Epithelial cell of prostate (primary cell): ENCODE measurements at regions not wholly inside any gene's neighbourhood (a gene's known extent, or its start where the extent isn't known, plus 50 kb on each side); places are given as distances from the start of the nearest gene placed in this dataset.

Source experiments
- DNase-seq: peaks from one replicate; pipeline ENCODE4 v3.0.0-alpha.2; 2011; ENCODE audit warnings: low read depth, low spot score
- H3K27ac ChIP-seq: fragments of 450-650 bp; 2 replicates; pipeline ENCODE4 v1.5.1; 2017; ENCODE audit warnings: mild to moderate bottlenecking

DNA sequence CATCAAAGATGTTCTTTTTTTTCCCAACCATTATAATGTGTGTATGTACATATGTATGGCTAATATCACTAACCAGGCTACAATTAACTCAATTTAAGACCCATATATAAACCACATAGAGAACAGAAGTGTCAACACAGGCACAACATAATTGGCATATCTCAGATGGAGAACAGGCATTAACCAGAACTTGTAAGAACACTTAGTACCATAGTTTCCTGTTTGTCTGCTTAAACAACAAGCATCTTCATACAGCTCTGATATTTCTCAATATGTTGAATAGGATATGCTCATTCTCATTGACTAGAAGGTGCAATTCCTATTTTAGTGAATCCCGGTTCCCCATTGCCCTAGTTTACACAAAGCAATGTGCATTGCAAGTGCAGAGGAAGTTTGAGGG is 116.9 kb upstream of the EDNRB start:
- no peak overlapping the region for H3K27ac ChIP-seq
- DNase-seq, result no peak

DNA sequence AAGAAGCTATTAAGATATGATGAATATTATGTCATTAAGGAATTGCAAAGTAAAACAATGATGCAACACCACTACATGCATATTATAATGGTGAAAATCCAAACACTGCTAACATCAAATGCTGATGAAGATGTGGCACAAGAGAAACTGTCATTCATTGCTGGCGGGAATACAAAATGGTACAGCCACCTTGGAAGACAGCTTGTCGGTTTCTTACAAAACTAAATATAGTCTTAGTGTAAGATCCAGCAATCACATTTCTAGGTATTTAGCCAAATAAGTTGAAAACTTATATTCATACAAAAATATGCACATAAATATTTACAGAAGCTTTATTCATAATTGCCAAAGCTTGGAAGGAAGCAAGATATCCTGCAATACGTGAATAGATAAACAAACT is 114.9 kb upstream of the EDNRB start:
- no peak for DNase-seq
- H3K27ac ChIP-seq, result no peak overlapping the region

DNA sequence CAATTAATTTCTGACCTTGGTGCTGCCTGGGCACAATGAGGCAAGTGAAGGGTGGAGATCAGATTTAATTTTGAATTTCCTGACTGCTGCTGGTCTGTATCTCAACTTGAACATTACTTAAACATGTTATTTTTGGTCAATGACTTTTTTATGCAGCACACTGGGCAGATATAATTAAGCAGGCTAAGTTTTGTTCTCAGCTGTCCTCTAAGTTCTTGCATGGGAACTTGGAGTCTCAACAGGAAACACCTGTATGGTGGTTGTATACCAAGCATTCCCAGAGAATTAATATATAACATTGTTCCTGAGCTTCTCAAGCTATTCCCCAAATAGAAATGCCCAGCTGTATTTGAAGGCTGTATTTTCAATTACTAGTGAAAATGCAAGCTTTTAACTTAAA is 113.5 kb upstream of the EDNRB start:
- no peak overlapping the region for H3K27ac ChIP-seq
- DNase-seq, result no peak

DNA sequence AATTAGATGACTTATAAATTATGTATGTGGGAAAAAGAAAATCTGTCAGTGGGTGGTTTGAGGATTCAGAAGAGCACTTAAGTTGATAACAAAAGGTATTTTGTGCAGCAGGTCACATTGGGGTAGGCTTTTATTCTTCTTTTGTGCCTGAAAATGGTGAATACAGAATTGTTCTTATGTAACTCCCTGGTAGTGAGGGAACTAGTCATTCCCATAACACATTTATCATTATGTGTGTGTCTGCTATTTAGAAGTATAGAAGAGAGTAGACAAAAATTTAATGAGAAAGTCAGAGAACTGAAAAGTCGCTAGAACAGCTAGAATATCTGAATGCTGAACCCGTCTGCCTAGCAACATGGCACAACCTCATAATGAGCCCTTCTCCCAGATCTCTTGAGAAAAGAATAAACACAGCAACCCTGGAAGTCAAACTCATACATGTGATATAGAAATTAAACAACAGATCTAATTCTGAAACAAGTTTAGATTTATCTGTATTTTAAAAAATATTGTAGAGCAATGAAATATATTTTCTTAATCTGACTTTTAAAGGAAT is 111.8 kb upstream of the EDNRB start:
- no peak overlapping the region for H3K27ac ChIP-seq
- no peak for DNase-seq

DNA sequence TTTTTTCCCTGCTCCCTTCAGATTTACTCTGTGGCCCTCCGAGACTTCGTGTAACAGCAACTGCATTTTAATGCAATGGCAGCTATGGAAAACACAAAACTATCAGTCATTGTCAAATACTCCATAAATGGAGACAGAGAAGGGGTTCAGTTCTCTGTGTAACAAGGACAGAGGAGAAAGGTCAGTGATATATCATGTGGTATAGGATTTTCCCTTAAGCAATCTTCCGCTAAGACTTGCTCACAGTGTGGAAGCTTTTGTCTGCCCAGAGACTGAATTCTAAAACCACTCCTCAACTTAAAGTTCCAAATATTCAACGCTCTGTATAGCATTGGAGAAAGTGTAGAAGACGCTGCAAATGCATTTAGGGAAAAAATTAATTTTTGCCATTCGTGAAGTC is 111.3 kb upstream of the EDNRB start:
- DNase-seq, result no peak
- H3K27ac ChIP-seq, result no peak overlapping the region

DNA sequence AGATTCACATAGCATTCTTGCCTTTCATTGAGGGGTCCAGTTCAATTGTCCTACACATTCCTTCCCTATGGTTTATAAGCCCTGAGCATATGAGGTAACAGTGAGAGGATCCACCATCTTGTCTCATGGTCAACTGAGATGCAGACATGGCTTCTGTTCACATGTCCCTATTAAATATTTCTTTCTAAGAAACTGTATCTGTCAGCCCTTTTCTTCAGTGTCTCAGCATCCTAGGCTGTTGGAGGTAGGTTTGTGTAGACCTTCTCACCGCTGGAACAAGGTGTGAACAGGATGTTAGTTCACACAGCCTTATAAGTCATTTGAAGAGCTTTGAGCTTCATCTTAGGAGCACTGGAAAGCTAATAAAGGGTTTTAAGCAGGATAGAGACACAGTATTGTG is 110.3 kb upstream of the EDNRB start:
- no peak for DNase-seq
- no peak overlapping the region for H3K27ac ChIP-seq

DNA sequence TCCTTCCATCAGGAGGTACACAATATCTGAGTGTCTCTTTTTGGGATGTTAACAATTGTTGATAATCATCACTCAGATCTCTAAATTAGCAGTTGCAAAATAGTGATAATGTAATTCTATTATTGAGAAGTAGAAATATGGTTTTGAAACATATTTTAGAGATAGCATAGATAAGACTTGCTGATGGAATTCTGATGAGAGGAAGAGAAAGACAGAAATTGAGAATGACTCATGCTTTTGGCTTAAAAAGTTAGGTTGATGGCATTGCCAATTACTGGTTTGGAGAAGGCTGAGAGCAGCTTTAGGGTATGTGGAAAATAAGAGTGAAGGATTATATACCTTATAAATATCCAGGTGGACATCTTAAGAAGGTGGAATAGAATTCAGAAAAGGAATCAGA is 106.4 kb upstream of the EDNRB start:
- no peak overlapping the region for H3K27ac ChIP-seq
- no peak for DNase-seq

DNA sequence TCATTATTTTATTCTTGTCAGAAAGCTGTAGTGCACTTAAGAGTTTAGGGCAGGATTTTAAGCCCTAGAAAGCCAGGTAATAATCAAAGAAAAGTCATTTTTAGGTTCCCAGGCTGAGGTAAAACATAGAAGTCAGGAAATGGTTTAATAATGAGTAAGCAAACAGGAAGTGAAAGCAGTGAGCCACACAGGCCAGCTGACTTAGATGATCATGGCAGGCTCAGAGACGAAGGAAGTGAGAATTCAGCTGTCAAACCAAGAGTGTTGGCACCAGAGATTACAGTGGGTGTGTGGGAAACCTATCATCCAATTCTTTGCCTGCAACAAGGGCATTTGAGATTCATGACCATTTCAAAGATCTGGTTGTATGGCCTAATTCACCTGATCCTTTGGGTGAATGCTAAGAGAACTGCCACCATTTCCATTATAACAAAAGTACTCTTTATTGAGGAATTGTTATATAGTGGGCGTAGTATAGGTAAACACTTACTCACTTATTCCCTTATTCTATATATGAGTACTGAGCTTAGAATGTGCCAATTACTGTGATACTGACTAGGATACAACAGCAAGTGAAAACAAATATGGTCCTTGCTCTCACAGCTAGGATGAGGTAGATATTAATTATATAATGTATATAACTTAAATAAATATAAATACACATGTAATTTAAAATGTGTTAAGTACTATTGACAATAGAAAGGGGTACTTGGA is 103.7 kb upstream of the EDNRB start:
- peak; percentile 27 for DNase-seq
- H3K27ac ChIP-seq, result peak overlapping the region; percentile 87

DNA sequence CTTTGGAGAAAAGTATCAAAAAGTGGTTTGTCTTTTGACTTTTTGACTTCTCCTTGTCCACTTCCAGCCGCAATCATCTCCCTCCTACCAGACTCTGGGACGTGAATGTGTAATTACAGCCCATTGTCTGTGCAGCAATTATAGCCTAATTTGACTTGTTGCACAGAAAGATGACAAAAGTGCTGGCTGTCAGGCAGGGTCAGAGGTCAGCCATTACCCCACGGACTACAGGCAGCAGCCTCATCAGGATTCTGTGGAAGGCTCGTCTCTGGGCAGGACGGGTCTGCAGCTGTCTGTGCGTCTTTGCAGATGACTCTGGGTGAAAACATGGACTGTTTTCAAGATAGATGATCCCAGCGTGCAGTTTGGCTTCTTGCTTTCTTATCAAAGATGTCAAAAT is 102.2 kb upstream of the EDNRB start:
- DNase-seq, result no peak
- H3K27ac ChIP-seq, result no peak overlapping the region

DNA sequence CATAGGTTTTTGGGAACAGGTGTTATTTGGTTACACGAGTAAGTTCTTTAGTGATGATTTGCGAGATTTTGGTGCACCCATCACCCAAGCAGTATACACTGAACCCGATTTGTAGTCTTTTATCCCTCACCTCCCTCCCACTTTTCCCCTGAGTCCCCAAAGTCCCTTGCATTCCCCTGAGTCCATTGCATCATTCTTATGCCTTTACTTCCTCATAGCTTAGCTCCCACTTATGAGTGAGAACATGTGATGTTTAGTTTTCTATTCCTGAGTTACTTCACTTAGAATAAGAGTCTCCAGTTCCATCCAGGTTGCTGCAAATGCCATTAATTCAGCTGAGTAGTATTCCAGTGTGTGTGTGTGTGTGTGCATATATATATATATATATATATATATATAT is 97.2 kb upstream of the EDNRB start:
- no peak for DNase-seq
- no peak overlapping the region for H3K27ac ChIP-seq

DNA sequence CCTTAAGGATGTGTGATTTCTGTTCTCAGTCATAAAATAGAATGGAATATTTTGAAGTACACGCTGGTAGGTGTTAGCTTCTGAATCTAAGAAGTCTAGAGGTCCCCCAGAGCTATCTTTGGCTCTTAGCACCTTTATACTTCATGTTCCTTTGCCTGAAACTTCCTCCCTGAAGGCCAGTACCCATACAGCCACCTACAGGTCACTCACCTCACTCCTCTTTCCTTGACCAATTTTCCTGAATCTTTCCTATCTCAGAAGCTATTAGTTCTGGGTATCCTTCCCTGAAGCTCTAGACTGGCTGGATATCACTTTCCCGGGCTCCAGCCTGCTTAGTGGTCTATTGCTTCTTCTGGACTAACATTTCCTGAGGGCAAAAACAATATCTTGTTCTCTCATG is 93.4 kb upstream of the EDNRB start:
- H3K27ac ChIP-seq, result no peak overlapping the region
- no peak for DNase-seq

DNA sequence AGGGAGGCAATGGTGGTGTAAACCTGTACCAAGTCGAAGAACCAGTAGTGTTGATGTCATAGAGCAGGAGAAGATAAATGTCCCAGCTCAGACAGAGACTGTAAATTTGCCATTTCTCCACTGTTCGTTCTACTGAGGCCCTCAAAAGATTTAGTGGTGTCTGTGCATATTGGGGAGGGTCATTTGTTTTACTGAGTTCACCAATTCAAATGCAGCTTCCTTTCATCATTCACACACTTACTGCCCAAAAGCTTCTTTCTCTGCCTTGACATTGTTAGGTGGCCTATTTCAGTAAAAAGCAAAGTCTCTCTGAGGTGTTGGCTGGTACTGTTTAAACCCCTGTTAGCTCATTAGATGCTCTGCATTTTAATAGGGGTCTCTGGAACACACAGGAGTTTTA is 86.2 kb upstream of the EDNRB start:
- no peak overlapping the region for H3K27ac ChIP-seq
- no peak for DNase-seq

DNA sequence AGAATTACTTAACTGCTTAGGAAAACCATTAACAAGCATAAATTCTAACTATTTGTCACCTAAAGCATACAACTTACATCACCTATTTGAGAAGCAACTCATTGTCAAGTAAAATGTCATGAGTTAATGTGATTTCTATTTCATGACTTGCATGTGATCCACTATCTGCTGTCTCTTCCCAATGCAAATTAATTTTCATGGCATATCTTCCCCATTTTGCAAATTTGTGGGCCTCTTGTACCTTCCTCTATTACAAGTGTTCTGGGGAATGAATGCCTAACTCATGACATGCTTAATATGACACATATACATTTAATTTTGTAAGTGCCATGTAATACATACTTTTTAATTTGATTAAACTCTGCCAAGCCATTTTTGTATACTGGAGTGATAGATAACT is 81.1 kb upstream of the EDNRB start:
- DNase-seq, result no peak
- H3K27ac ChIP-seq, result no peak overlapping the region

DNA sequence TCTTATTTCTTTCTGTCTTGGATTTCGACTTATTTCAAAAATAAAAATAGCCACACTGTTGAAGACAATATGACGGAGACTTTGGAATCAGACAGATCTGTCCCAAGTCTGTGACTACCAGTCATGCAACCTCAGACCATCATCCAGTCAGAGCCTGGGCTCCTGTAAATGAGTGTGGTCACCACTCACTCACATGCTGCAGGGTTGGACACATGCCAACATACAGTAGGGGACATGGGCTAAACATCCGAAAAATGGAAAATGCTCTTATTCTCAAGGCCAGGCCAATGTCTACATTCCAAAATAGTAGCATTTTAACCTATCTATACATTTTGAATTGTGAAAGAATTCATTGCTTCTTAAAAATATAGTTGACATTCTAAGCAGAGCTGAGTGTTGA is 75.5 kb upstream of the EDNRB start:
- no peak for DNase-seq
- H3K27ac ChIP-seq, result no peak overlapping the region

DNA sequence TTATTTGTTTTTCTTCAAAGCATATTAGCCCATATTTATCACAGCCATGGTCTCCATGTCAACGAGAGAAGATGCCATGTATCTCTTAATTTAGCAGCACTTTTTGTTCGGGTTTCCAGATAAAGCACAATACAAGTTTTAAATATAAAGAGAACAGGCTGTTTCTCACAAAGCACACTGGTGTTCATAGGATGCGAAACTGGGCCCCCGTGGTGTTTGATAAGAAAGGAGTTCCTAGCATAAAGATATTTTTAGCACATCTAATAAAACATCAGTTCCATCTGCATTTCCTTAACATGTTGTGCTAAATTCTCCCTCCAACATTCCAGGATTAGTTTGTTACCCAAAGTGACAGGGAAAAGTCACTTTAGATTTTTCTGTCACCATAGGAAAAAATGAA is 72.4 kb upstream of the EDNRB start:
- no peak overlapping the region for H3K27ac ChIP-seq
- DNase-seq, result no peak

DNA sequence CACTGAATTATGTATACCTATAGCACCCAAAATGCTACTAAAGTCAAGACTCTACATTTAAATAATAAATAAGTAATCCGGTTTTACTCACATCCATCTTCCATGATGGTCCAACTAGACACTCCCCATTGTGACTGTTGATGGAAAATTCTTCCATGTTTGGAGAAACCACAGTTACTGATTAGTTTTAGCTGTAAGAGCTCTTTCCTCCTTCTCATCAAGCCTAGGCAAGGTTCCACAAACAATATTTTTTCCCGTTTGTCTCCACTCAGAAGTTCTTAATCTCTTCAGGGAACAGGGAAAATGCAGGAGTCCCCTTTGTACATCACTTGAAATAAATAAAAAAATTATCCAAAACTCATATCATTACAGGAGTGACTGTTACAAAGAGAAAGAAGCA is 70.7 kb upstream of the EDNRB start:
- DNase-seq, result no peak
- H3K27ac ChIP-seq, result no peak overlapping the region

DNA sequence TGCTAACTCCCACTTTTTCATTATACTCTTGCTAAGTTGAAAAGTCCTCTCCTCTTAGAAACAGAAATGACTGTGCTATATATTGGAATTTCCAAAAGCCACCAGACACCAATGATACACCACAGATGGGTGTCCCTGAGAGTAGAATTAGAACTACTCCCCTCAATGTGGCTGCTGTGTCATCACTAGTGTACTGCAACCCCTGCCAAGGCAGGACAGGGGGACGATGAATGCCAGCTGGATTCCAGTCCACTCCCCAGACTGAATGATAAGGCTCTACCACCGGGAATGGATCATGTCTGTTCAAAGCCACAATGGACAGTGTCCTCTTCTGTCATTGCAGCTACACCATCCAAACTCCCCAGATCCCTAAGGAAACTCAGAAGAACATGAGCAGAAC is 69.7 kb upstream of the EDNRB start:
- no peak overlapping the region for H3K27ac ChIP-seq
- no peak for DNase-seq

DNA sequence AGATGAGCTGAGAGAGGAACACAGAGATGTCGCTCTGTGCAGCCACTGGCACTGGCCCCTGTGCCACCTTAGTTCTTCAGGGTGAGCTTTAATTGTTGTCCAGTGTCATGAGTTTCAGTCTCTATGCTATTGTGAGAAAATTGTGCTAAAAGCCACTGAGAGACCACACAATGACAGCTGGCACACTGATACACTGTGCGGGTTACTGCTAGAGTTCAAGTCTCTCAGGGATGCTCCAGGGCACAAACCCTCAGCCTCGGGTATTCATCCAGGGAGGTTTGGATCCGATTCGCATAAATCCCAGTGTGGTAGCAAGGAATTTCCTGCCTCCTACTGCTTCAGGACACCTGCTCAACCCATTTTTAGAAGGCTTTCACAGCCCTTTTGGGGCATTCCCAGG is 68.1 kb upstream of the EDNRB start:
- DNase-seq, result no peak
- H3K27ac ChIP-seq, result no peak overlapping the region

DNA sequence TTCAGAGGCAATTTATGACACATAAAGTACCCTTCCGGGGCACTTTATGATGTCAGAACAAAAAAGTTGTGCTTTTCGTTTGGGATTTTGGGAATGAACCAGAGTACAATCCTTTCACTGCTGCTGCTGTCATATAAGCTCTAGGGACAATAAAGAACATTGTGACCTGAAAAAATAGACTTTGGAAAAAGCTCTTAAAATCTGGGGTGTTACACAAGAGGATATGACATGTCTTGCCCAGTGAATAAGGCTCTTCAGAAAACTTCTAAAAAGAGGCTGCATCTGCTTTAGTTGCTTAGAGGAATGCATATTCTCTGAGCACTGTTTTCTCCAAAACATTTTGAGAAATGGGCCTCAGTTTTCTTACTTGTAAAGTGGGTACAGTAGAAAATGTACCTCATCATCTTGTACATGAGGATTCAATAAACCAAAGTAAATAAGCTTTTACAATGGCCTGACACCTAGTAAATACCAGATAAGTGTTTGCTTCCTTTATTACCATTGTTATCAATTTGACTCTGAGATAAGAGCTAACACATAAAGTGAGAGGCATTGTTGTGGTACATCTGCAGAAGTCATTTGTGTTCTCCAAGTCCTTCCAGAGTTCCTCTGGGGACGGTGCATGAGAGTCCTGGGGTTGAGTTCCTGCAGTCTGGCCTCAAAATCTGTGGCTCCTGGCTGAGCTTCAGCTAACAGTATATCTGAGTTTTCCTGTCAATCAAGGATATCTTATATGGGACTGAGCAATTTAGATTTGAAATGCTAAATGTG is 67.4 kb upstream of the EDNRB start:
- H3K27ac ChIP-seq, result no peak overlapping the region
- DNase-seq, result no peak

DNA sequence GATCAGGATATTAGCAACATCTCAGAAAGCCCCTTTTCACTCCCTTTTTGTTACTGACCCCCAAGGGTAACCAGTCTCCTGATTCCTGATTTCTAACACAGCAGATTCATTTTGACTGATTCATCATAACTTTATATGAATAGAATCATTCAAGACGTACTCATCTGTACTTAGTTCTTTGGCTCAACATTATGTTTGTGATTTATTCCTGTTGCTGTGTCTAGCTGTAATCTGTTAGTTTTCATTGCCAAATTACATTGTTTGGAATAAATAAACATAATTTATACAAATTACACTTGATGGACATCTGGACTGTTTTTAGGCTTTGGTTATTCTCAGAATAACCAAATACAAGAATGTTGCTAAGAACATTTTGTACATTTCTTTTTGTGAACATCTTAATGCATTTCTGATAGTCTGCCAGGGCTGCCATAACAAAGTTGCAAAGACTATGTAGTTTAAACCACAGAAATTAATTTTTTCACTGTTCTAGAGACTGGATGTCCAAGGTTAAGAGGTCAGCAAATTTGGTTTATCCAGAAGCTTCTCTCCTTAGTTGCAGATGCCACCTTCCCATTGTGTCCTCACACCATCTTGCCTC is 62.8 kb upstream of the EDNRB start:
- no peak overlapping the region for H3K27ac ChIP-seq
- no peak for DNase-seq

DNA sequence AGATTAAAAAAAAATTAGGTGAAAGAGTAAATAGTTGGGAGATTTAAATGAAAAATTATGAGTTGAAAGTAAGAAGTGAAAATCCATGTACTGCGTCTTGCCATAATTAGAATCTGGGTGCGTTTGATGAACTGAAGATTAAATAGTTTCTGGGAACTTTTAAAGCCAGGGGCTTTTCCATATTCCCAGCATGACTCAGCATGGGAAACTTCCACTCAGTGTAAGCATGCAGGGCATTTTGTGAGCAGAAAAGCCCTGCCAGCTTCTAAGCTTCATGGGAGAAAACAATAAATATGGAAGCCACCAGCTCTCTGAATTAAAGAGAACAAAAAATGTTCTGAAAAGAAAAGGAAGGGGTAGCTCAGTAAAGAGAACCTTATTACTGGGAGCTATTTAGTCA is 62.0 kb upstream of the EDNRB start:
- no peak for DNase-seq
- H3K27ac ChIP-seq, result no peak overlapping the region
